GM19452 (cell line): ENCODE measurements at regions not wholly inside any gene's neighbourhood (a gene's known extent, or its start where the extent isn't known, plus 50 kb on each side); places are given as distances from the start of the nearest gene placed in this dataset.
A peak's percentile ranks its signal among the peaks of the same experiment; 100 is the strongest.
"Not testable (repeated sequence)": the region's sequence is repeated elsewhere in the genome, so short reads cannot be mapped to it uniquely, and the experiment has no call there.

Source experiments
- ATAC-seq: cut with Tn5 transposase; IDR thresholded peaks from one replicate; pipeline ENCODE4 v1.9.1; 2021; ENCODE audit not compliant: unreplicated experiment

- ATAC-seq, result no peak
These were observed 764.1 kb downstream of the STIM2 start for GRCh38 chr4:27624749-27625148.

GRCh38 chr4:27628609-27629008, 768.0 kb downstream of the STIM2 start:
- ATAC-seq, result no peak

GRCh38 chr4:27629532-27630225, 769.0 kb downstream of the STIM2 start:
- ATAC-seq, result no peak

DNA sequence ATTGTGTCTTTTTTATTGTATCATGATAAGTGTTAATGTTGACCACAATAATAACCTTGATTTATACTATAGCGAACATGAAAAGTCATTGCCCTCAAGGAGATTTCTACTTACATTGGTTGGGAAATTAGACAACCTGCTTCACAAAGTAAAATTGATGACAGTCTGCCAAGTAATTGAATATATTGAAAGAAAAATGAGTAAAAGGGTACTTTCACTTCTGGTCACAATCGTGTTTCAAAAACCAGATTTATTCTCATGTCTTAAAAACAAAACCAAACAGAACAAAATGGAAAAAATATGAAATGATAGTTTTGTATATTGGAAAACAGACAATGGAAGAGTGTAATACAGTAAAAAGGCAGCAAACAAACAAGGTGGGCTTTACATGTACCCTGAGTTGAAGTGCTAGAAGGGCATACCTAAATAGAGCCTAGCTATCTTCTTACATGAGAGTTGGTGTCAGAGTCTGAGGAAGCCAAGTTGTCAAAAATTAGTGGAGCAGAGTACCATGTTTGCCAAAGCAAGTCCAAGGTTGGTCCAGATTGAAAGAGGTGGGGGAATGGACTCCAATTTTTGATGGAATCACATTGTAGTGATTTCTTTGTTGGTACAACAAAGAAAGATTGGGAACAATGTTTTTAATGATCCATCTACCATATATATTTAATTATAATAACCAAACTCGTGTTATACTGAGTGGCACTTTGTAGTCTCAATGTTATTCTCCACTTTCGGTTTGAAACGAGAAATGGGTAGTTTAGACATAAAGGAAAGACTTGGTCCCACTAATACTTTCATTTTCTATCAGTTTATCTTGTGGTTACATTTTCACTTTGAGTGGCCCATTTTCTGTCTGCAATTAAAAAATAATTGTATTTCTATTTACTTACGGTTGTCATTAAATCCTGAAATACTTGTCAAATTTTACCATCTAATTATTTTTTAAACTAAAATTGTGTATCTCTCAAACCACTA, 775.6 kb downstream of the STIM2 start:
- ATAC-seq, result peak; percentile 83

- ATAC-seq, result no peak
These were observed 777.7 kb downstream of the STIM2 start for GRCh38 chr4:27638163-27638915.

GRCh38 chr4:27643101-27643500, 782.5 kb downstream of the STIM2 start:
- ATAC-seq, result no peak

DNA sequence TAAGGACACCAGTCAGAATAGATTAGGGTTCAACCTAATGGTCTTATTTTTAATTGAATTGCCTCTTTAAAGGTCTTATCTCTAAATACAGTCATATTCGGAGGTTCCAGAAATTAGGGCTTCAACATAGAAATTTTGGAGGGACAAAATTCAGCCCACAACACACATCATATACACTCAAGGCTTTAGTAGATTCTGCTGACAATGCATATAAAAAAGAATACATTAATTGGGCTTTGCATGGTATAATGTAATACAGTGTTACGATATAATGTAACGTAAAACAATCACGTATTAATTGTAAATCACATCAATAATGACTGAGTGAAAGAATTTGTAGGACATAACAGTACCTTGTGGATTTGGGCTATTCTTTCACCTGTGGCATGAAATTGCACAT, 787.8 kb downstream of the STIM2 start:
- ATAC-seq, result no peak

DNA sequence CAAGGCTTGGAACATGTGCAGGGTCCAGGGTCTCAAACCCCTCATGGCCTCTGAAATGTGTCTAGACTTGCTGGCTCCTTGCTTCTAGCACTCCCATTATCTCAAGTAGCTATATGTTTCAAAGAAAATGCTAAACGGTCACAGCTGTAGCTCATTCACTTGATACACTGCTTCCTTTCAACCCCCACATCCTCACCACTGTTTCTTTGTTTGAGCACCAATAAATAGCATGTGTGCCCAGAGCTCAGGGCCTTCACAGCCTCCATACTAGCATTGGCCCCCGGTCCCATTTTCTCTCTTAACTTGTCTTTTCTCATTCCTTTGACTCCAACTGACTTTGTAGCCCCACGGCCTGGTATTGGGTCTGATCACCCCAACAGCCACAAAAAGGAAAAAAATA, 801.8 kb downstream of the STIM2 start:
- no peak for ATAC-seq

DNA sequence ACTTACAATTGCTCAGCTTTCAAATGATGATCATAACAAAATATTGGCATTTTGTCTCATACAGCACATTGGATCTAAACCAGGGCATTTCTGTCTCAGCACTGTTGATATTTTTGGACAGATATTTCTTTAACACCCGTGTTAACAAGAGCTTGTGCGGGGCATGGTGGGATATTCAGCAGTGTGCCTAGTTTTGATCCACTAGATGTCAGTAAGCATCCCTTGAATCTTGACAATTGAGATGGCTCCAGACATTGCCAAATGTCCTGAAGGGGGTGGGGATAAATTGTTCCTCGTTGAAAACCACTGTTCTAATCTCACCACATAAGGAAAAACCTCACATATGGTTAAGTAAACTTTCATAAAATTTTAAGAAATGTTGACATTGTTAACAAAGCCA, 806.3 kb downstream of the STIM2 start:
- ATAC-seq, result no peak

DNA sequence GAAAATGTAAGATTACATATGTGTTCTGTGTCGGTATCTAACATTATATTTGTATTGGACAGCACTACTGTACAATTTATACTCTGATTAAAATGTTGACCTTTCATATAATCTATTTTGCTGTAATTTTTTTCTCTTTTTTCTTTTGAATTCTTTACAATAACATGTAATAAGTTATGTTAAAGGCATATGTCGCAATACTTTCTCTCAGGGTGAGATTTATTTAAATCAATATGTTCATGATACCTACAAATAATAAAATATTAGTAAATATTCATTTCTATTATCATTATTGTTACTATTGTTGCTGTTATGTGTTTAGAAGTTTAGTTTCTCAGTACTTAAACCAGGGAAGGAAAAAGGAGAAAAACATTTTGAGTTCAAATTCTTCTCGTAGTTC, 807.4 kb downstream of the STIM2 start:
- no peak for ATAC-seq

- ATAC-seq, result no peak
These were observed 817.4 kb downstream of the STIM2 start for GRCh38 chr4:27678027-27678426.

DNA sequence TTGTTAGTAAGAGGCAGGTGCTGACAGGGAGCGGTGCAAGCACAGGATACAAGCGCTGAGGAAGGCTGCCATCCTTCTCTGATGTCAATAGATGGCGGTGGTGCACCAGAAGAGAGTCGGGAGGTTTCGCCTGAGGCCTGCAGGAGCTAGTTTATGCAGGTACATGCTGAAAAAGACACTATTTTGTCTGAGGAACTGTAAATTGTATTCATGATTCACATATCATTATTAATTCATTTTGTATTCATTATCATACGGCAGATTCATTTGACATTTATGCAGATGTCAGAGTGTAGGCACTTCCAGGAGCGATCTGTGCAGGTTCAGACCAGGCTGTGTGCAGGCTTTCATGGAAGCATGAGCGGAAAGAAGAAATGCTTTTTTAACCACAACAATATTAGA, 824.0 kb downstream of the STIM2 start:
- ATAC-seq, result peak; percentile 93

DNA sequence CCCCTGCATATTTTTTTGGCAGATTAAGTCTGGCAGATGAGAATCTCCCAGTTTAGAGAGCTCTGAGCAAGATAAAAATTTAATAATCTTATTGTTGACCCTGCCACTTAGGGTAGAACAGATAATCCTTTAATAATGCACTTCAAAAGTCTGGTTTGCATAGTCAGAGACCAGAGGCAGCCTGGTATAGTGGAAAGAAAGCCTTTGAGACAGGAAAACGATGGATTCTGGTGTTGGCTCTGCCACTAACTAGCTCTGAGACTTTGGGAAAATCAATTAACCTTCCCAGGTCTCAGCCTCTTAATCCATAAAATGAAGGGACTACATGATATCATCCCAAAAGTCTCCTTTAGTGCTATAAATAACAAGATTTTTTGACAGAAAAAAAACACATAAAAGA, 824.5 kb downstream of the STIM2 start:
- no peak for ATAC-seq

GRCh38 chr4:27685947-27686346, 825.3 kb downstream of the STIM2 start:
- no peak for ATAC-seq

DNA sequence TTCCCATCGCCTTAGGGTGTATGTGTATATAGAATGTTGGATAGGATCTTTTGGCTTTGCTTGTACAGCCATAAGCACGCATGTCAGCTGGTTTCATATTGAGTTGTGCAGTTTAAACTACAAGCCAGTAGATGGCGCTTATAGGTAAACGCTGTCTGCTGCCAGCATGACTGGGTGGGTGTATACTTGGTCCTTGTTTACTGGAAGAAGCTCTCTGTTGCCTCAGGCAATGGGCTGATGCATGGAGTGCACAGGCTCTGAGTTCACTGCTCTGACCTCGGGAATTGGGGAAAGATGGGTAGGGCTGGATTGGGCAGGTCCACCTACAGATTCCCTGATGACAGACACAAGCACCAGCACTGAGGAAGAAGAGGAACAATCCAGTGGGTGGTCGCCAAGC, 831.5 kb downstream of the STIM2 start:
- peak; percentile 84 for ATAC-seq

- peak; percentile 6 for ATAC-seq
These were observed 832.4 kb downstream of the STIM2 start for GRCh38 chr4:27692868-27693634.

DNA sequence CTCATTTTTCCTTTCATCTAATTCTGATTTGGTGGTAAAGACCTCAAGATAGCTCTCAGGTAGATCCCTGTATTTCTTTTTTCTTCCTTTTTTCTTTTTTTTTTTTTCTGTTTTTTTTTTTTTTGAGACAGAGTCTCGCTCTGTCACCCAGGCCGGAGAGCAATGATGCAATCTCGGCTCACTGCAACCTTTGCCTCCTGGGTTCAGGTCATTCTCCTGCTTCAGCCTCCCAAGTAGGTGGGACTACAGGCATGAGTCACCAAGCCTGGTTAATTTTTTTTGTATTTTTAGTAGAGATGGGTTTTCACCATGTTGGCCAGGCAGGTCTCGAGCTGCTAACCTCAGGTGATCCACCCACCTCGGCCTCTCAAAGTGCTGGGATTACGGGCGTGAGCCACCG, 835.6 kb downstream of the STIM2 start:
- ATAC-seq, result not testable (repeated sequence)

GRCh38 chr4:27701606-27702005, 841.0 kb downstream of the STIM2 start:
- no peak for ATAC-seq

GRCh38 chr4:27702730-27703431, 842.2 kb downstream of the STIM2 start:
- ATAC-seq, result no peak

- ATAC-seq, result no peak
These were observed 843.1 kb downstream of the STIM2 start for GRCh38 chr4:27703771-27704170.
